Pons (tissue), 1 donor: ENCODE measurements at regions not wholly inside any gene's neighbourhood (a gene's known extent, or its start where the extent isn't known, plus 50 kb on each side); places are given as distances from the start of the nearest gene placed in this dataset.
"Not testable (repeated sequence)": the region's sequence is repeated elsewhere in the genome, so short reads cannot be mapped to it uniquely, and the experiment has no call there.

ENCODE experiments used
- DNase-seq: peaks from one replicate; pipeline ENCODE4 v3.0.0-alpha.2; 2016; ENCODE audit warnings: low spot score

DNA sequence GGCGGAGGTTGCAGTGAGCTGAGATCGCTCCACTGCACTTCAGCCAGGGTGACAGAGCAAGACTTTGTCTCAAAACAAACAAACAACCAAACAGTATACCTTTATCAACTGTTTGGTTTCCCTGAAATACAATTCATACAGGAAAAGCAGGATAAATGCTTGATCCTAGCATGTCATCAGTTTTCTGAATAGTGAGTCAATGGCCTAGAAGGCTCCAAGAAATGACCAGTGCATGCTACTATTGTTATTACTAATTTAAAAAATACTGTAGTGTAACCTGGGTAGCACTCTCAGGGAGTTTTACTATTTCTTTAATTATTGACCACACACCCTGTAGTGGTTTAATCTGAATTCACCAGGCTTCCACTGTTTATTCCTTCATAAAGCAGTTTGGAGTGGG is 101.0 kb upstream of the PTPN3 start:
- no peak for DNase-seq

DNA sequence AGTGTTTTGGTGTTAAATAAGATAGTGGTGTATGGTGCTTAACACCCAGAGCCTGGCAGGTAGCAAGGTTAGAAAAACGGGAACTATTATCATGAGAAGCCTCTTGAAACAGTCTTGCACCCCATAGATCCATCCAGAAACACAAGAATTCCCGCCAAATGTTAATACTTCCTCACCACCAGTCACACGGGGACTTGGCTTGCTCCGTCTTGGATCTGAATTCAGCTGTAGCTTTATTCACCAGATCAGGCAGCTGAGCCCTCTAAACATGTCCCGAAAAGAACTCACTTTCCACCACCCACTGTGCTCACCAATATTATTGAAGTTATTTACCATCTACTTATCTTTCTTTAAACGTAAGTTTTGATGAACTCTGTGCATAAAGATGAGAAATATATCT is 101.6 kb upstream of the PTPN3 start:
- DNase-seq, result no peak

DNA sequence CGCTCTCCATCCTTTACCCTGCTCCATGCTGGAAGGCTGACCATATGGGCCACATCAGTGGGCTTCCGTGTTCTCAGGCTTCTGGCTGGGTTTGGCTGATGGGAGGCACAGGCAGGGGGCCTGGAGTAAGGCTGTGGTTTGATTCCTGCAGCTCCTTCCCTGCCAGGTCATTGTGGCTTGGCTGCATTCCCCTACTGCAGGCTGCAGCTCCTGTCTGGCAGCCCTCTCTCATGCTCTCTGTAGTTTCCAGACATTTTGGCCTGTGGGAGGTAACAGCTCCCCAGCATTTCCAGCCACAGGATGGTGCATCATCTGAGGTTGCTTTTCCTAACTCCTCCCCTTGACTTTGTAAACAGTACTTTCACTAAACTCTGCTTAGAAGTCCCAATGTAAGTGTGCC is 102.0 kb upstream of the PTPN3 start:
- peak; percentile 10 for DNase-seq

DNA sequence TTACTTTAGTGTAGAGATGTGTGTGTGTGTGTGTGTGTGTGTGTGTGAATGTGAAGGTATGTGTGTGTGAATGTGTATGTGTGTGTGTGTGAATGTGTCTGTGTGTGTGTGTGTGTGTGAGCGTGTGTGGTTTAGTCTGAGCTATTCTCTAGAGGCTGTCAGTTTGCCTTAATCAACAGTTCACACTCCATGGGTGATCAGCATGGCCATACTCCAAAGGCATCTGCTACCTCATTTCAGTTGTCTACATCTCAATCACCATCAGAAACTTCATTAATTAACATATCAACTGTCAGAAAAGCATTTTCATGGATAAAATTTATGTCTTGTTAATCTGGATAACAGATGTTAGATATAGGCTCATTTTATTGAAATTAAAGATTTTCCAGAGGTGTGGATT is 103.1 kb upstream of the PTPN3 start:
- DNase-seq, result no peak

DNA sequence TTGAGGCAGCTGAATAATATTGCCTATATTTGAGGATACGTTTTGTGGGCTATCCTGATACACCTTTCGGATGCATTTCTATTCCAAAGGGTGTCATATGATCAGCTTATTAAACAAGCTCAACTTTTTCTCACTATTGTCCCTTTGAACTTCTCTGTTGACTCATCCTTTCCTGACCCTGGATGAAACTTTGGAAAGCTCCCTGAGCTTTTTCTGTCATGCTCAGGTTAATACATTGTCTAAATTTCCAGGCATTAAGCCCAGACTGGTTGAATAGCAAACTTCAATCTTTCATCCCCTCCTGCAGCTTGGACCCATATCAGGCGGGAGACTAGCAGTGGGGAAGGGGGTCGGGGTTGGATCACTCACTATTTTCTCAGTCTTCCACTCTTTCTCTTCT is 104.9 kb upstream of the PTPN3 start:
- DNase-seq, result no peak

DNA sequence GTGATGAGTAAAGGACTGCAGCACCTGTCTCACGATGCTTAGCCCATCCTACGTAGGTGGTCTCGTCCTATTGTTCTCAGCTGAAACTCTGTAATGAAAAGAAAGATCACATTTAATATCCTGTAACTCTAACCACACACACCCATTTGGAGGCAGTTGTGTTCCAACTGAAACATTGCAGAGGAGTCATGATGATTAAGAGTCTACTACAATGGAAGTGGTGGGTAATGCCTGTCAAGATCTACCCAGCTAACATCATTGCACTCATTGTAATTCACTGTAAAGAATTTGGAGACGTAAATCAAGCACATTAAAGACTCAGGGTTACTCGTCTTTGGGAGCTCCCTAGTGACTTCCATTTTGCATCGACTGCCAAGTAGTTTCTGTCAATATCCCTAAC is 106.0 kb upstream of the PTPN3 start:
- no peak for DNase-seq

DNA sequence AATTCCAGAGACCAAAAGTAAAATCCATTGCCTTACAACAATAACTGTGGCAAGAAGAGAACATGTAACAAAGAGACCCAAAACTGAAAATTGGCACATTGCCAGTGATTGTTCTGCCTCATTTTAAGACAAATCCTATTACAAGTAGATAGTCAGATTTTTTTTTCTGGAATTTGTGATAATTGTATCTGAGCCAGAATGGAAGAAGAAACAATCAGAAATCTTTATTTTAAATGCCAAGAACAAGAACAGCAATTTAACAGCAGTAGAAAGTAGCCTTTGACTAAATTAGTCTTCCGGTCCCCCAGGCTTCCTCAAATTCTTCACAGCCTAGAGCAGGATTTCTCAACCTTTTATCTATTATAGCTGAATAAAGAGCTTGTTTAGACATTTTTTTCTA is 106.7 kb upstream of the PTPN3 start:
- no peak for DNase-seq

DNA sequence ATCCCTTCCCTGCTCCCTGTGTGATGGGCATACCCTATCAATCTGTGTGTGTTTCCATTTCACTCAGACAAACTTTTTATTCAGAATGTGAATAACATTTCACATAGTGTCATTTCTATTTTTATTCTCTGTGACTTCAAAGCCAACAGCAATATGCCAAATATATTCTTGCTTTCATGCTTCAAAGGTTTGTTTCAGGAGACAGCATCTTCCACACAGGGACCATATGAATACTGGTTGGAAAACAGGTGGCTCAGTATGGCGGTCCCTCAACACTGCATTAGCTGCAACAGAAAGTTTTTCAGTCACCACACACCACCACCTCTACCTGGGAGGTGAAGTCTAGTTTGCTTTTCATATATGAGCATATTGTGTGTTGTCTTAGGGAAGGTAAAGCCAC is 111.0 kb upstream of the PTPN3 start:
- no peak for DNase-seq

DNA sequence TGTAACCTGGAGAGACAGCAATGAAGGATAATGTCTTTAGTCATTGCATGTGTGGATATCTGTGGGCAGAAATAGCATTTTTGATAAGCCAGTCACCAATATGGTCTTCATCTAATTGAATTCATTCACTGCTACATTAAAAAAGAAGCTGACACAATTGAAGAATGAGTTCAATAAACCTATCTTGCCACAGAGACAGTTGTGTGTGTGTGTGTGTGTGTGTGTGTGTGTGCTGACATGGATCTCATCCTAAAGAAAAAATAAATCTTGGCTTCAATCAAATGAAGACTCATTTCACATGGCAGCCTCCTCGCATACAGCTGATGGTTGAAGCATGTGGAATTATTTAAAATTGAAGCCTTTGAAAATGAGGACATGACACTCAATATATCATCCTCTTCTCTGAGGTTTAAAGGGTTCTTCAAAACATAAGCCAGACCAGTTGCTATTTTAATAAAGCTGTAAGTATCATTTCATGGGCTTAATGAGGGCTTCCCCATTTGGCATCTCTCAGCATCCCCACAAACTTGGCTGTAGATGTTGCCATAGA is 118.5 kb upstream of the PTPN3 start:
- DNase-seq, result no peak

DNA sequence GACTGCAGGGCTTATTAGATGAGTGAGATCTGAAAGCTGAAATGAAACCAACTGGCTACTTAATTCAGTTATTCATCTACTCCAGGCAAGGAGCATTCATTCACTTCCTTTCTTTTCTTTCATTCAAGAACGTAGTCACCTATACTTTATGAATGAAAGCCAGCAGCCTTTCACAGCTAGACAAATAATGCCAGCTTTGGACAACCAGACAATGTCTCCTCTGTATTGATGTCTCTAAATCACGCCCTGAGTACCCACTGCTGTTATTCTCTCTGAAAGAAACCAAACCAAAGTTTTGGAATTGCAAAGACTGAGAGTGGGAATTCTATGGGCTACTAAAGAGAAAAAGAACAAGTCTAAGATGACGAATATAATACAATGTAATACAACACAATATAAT is 121.2 kb upstream of the PTPN3 start:
- DNase-seq, result peak; percentile 84

DNA sequence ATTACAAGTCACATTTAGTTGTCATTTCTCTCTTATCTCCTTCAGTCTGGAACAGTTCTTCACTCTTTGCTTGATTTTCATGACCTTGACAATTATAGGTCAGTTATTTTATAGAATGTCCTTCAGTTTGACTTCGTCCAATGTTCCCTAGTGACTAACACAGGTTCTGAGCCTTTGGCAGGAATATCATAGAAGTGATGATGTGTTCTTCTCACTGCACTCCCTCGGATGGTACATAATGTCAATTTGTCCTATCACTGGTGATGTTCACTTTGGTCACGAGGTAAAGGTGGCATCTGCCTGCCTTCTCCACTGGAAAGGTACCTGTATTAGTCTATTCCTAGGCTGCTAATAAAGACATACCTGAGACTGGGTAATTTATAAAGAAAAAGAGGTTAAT is 126.0 kb upstream of the PTPN3 start:
- DNase-seq, result no peak

DNA sequence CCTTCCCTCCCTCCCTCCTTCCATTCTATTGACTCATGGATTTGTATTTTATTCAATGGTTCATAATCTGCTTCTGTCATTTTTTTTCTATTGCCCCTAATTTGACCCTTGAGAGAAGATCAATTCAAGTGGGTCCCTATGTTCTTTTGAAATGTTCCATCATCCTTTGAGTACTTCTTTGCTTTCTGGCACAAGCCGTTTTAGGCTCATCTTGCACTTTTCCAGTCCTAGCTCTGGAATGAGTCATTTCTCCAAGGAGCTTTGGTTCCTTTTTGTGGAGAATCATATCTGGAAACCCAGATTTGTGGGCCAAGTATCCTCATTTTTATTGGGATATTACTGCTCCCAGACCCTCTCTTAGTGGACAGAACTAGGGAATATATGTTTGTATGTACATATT is 126.8 kb upstream of the PTPN3 start:
- no peak for DNase-seq

DNA sequence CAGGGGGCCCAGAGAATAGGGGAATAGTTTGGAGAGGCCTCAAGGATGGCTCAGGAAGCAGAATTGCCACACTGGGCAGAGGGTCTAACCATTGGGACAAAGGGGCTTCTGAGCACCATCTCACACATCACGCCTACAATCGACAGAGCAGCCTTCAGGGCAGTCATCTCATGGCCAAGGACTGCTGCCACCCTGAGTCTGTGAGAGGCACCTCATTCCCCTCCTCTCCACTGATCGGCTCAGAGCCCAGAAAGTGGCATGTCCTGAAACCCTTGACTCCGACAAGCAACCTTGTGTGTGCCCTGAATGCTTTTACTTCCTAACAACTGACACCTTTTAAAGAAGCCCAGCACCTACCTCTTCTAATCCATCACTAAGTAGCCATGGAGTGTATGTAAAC is 128.9 kb upstream of the PTPN3 start:
- peak; percentile 67 for DNase-seq

DNA sequence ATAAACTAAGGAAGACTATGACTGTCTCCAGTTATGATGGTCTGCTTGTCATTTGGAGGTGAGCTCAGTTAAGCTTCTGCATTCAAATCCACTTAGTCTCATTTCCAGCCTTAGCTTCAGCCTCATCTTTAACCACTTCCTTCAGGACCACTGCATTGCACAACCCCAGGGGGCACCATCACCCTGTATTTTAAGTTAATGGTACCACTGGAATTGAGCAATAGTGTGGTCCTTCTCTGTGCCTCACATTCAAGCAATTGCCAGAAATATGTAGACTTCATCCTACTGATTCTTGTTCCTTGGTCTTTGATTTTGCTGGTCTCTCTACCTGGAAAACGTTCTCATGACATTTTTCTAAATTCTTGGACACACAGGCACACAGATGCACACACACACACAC is 131.5 kb upstream of the PTPN3 start:
- no peak for DNase-seq

DNA sequence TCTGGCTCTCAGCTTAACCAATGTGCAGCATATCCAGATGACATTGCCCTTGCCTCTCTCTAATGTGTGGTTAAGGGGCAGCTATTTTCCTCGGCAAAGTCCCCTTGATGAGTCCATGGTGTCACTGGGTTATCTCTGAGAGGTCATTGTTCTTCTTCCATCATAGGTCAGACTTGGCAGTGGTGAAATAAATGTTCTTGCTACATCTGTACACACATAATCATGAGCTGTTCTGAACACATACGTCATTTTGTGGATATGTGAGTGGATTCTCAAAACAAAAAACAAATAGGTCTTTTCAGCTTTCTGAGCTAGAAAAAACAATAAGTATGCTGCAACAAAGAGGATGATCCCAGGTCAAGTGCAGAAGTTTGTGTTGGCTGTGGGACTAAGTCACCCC is 134.7 kb upstream of the PTPN3 start:
- peak; percentile 96 for DNase-seq

DNA sequence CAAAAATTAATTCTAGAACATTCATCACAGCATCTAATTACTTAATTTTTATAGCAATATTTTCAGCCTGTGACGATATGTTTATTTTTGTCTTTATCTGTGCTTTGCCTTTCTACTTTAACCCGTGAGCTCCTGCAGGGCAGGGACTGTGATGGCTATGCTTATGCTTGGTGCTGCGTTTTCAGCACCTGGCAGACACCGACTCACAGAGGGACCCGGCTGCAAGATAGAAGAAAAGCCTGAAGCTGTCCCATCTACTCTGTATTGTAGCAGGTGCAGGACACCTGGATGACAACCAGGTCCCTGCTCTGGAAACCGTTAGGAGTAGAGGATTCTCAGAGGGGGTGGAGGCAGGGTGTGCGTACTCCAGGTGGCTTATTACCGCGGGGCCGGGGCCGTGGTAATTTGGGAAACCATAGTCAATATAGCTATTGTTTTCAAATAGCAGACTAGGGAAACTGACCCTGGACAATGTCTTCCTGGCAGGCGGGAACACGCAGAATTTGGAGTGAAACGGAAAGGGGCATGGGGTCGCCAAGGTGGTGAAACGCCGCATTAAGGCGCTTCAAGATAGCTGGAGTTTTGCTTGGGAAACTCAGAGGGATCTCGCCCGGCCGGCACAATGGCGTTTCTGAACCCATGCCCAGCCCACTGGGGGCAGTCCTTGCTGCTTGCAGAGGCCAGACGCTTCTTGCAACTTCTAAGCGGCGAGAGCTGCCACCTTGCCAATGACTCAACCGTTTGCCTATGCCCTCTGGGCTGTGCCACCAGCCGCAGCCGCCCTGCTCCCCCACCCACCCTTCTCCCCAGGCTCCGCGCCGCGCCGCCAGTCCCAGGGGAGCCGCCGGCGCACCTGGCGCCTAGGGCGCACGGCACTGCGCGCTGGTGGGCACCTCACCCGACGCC is 140.1 kb upstream of the PALM2AKAP2 start:
- DNase-seq, result peak; percentile 53

DNA sequence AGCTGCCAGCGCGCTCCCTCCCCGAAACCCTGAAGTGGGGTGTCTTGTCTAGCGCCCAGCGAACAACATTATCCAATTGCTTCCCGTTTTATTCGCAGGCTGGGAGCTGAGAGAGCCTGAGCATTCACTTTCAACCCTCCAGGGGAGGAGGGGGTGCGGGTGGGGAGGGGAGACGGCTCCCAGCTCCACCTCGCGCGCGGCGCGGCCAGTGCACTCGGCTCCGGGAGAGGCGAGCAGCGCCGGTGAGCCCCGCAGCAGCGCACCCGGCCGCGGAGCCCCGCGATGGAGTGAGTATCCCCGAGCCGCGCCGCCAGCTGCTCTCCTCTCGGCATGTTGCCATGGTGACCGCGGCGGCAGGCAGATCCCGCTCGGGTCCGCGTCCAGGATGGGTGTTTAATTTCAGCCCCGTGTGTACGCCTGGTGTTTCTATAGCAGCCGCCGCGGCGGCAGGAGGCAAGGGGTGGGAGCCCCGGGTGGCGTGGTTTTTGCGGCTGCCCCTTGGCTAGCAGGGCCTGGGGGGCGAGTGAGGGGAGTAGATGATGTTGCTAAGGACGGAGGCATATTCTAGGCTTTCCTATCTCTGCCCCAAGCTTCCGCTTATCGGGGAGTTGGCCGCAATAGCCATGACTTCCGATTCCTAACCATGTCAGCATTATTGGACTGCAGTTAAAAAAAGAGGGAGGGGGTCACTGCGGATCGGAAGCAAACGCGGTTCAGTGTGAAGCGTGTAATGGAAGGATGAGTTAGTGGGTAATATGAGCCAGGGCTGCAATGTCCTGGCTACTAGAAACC is 139.2 kb upstream of the PALM2AKAP2 start:
- peak; percentile 40 for DNase-seq

DNA sequence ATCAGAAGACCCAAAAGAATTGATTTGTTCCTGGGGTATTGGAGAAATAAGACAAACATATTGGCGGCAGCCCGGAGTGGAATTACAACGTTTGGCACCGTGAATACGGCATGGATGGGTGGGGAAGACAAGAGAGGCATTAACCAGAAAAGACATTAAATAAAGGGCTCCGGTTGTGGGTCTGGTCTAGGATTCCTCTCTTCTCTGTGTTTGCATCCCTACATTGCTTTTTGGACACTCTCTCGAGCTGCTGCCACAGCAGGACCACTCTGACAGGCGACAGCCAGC is 138.7 kb upstream of the PALM2AKAP2 start:
- DNase-seq, result peak; percentile 34

DNA sequence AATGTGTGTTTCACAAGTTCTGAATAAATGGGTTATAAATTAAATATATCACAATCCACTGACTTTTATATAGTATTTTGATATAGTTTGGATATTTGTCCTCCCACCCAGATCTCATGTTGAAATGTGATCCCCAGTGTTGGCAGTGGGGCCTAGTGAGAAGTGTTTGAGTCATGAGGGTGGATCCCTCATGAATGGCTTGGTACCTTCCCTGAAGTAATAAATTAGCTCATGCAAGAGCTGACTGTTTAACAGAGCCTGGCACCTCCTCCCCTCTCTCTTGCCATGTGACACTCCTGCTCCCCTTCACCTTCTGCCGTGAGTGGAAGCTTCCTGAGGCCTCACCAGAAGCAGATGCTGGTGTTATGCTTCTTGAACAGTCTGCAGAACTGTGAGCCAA is 127.9 kb upstream of the PALM2AKAP2 start:
- no peak for DNase-seq

DNA sequence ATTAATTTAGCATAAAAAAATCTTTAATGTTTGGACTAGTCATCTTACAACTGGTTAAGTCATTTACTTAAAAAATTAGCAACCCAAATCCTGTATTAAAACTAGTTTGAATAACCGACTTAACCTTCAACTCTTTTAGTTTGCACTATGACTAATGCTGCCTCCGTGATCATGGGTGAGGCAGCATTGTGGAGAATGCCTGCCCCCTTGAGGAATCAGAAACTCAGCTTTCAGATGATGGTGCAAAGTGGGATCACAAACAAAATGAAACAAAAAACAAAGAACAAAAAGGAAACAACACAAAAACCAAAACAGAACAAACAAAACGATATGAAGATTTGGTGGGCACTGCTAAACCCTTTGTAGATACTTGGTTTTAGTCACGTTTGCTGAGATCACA is 127.0 kb upstream of the PALM2AKAP2 start:
- peak; percentile 78 for DNase-seq

DNA sequence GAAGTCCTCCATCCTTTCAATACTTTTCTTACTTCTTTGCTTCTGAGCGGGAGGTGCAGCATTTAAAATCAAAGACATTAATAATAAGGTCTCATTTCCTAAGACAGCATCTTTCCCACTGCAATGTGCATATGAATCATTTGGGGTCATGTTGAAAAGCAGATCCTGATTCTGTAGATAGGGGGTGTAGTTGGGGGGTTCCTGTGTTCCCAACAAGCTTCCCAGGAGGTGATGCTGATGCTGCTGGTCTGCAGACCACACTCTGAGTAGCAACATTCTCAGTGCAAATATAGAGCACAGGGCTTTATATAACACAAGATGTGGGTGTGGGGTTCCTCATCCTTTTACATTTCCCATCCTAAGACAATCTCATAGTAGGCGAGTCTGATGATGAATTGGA is 126.5 kb upstream of the PALM2AKAP2 start:
- no peak for DNase-seq

DNA sequence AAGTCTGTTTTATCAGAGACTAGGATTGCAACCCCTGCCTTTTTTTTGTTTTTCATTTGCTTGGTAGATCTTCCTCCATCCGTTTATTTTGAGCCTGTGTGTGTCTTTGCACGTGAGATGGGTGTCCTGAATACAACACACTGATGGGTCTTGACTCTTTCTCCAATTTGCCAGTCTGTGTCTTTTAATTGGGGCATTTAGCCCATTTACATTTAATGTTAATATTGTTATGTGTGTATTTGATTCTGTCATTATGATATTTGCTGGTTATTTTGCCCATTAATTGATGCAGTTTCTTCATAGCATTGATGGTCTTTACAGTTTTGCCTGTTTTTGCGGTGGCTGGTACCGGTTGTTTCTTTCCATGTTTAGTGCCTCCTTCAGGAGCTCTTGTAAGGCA is 116.0 kb upstream of the PALM2AKAP2 start:
- DNase-seq, result not testable (repeated sequence)

DNA sequence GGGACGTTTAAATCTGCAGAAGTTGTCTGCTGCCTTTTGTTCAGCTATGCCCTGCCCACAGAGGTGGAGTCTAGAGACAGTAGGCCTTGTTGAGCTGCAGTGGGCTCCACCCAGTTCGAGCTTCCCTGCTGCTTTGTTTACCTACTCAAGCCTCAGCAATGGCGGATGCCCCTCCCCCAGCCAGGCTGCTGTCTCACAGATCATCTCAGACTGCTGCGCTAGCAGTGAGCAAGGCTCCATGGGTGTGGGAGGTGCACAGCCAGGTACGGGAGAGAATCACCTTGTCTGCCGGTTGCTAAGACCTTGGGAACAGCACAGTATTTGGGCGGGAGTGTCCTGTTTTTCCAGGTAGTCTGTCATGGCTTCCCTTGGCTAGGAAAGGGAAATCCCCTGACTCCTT is 114.3 kb upstream of the PALM2AKAP2 start:
- peak; percentile 41 for DNase-seq
